ENCODE measurements at regions not wholly inside any gene's neighbourhood (a gene's known extent, or its start where the extent isn't known, plus 50 kb on each side); places are given as distances from the start of the nearest gene placed in this dataset.

DNA sequence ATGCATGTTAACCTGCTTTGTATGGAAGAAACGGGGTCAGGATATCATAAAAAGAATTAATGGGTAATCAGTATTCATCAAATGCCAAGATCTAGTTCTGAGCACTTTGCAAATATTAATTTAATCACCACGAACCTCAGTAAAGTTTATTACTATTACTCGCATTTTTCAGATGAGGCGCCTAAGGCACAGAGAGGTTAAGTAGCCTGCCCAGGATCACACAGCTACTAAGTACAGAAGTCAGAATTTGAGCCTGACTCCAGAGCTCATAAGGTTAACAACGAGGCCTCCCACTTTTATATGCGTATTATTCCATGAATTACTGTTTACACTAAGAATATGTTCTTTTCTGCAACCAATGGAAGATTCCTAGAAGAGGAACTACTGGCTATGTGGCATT is 109.6 kb upstream of the KLF13 start:
- WGBS, 2 donors (ENCODE audit: low coverage in 1 of 2): 74 to 76% methylated on average over 4 to 6 of the region's 6 CpGs
- H3K27ac ChIP-seq: peak overlapping the region; percentile 96 to 99 (median 98)
- H3K36me3 ChIP-seq: no peaks in the 10 kb centered on the region
- intact Hi-C loops (cut with DNase I; ENCODE audit: low total_unique reads): loop anchor here (5.0 kb wide), 2 partner anchors 110 to 270 kb away; partner anchors contain the start of gene KLF13
- no peaks in the 10 kb centered on the region for H3K9me3 ChIP-seq
- TF ChIP-seq POLR2AphosphoS5 (IDR thresholded peaks at IDR 0.05) (no peak), POLR2A (IDR thresholded peaks at IDR 0.05) (no peak), EP300 (IDR thresholded peaks at IDR 0.05; ENCODE audit: low read depth) (no peak)
- TF ChIP-seq, protein P1, sequence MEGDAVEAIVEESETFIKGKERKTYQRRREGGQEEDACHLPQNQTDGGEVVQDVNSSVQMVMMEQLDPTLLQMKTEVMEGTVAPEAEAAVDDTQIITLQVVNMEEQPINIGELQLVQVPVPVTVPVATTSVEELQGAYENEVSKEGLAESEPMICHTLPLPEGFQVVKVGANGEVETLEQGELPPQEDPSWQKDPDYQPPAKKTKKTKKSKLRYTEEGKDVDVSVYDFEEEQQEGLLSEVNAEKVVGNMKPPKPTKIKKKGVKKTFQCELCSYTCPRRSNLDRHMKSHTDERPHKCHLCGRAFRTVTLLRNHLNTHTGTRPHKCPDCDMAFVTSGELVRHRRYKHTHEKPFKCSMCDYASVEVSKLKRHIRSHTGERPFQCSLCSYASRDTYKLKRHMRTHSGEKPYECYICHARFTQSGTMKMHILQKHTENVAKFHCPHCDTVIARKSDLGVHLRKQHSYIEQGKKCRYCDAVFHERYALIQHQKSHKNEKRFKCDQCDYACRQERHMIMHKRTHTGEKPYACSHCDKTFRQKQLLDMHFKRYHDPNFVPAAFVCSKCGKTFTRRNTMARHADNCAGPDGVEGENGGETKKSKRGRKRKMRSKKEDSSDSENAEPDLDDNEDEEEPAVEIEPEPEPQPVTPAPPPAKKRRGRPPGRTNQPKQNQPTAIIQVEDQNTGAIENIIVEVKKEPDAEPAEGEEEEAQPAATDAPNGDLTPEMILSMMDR (IDR thresholded peaks at IDR 0.05): no peak
- DNase-seq: peak; percentile 4
- in situ Hi-C loops (cut with MboI; ENCODE audit: low pct_ligation_motif_present in 1 of 4, low pct_unique_long_range_greater_than_20kb in 1 of 4, low sequenced_read_pairs in 3 of 4): loop anchor here (10.0 to 25.0 kb wide), 4 partner anchors 95 to 220 kb away; partner anchors contain the start of gene KLF13 (in 1 of the 4)
- H3K27me3 ChIP-seq: no peaks in the 10 kb centered on the region
- H3K4me3 ChIP-seq: no peak overlapping the region
- H3K4me1 ChIP-seq: peaks cover 7 to 24% (median 19%) of the 10 kb centered on the region in 4 donors

DNA sequence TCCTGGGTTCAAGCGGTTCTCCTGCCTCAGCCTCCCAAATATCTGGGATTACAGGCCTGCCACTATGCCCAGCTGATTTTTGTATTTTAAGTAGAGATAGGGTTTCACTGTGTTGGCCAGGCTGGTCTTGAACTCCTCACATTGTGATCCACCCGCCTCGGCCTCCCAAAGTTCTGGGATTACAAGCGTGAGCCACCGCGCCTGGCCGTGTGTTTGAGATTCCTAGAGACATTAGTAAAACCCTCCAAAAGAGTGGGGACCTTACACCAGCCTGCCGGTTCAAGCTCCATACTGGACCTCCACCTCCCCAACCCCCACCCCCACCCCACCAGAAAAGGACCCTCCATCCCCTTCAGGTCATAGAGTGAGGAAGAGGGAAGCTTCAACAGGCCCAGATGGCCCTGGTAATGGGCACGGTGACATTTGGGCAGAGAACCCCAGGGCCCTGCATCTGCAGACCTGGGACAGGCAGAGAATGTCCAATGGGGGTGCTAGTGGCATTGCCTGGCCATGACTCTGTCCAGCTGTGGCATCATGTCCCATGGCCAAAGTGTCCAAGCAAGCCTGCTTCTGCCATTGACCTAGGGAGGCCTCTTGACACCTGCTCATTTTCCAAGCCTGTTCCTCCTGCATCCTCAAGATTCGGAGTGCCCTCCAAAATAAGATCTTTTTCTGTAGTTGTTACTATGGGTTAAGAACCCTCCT is 108.9 kb upstream of the KLF13 start:
- in situ Hi-C loops (cut with MboI; ENCODE audit: low pct_ligation_motif_present in 1 of 4, low pct_unique_long_range_greater_than_20kb in 1 of 4, low sequenced_read_pairs in 3 of 4) (loop anchor here (10.0 to 25.0 kb wide), 4 partner anchors 95 to 220 kb away; partner anchors contain the start of gene KLF13 (in 1 of the 4)), intact Hi-C loops (cut with DNase I; ENCODE audit: low total_unique reads) (loop anchor here (5.0 kb wide), 2 partner anchors 110 to 270 kb away; partner anchors contain the start of gene KLF13)
- Histone ChIP-seq H3K27ac (peak overlapping the region in 3 of 4 donors; percentile 96 to 99 (median 98)), H3K36me3 (no peaks in the 10 kb centered on the region), H3K9me3 (no peaks in the 10 kb centered on the region), H3K4me3 (no peak overlapping the region), H3K27me3 (no peaks in the 10 kb centered on the region), H3K4me1 (peaks cover 7 to 24% (median 19%) of the 10 kb centered on the region in 4 donors)
- peak; percentile 11 for DNase-seq
- WGBS, 2 donors (ENCODE audit: low coverage in 1 of 2): 90 to 97% methylated on average over 1 to 10 of the region's 10 CpGs
- TF ChIP-seq POLR2A (IDR thresholded peaks at IDR 0.05) (no peak), EP300 (IDR thresholded peaks at IDR 0.05; ENCODE audit: low read depth) (no peak), POLR2AphosphoS5 (IDR thresholded peaks at IDR 0.05) (no peak)
- TF ChIP-seq, protein P1 (IDR thresholded peaks at IDR 0.05): no peak

DNA sequence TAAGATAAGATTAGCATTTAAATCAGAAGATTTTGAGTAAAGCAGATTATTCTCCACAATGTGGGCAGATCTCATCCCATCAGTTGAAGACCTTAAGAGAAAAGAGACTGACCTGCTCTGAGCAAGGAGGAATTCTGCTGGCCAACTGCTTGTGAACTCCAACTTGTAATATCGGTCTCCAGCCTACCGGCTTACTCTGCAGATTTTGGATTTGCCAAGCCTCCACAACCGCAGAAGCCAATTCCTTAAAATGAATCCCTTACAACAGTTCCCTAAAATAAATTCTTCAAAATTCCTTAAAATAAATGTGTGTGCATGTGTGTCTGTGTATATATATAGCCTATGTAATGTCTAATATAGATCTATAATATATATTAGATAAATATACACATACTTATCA is 107.4 kb upstream of the KLF13 start:
- 49 to 50% methylated on average over 3 of the region's 3 CpGs for WGBS, 2 donors (ENCODE audit: low coverage in 1 of 2)
- Histone ChIP-seq H3K36me3 (no peaks in the 10 kb centered on the region), H3K9me3 (no peaks in the 10 kb centered on the region), H3K27ac (no peak overlapping the region), H3K27me3 (no peaks in the 10 kb centered on the region), H3K4me1 (peaks cover 7 to 25% (median 19%) of the 10 kb centered on the region in 4 donors), H3K4me3 (no peak overlapping the region)
- TF ChIP-seq POLR2AphosphoS5 (IDR thresholded peaks at IDR 0.05): no peak
- TF ChIP-seq, protein P1 (IDR thresholded peaks at IDR 0.05): no peak
- TF ChIP-seq POLR2A (IDR thresholded peaks at IDR 0.05): no peak
- no peak for TF ChIP-seq EP300 (IDR thresholded peaks at IDR 0.05; ENCODE audit: low read depth)
- in situ Hi-C loops (cut with MboI; ENCODE audit: low pct_ligation_motif_present in 1 of 4, low pct_unique_long_range_greater_than_20kb in 1 of 4, low sequenced_read_pairs in 3 of 4) (loop anchor here (10.0 to 25.0 kb wide), 4 partner anchors 93 to 218 kb away; partner anchors contain the start of gene KLF13 (in 1 of the 4)), intact Hi-C loops (cut with DNase I; ENCODE audit: low total_unique reads) (loop anchor here (5.0 kb wide), 2 partner anchors 108 to 268 kb away; partner anchors contain the start of gene KLF13)
- DNase-seq: peak; percentile 4

DNA sequence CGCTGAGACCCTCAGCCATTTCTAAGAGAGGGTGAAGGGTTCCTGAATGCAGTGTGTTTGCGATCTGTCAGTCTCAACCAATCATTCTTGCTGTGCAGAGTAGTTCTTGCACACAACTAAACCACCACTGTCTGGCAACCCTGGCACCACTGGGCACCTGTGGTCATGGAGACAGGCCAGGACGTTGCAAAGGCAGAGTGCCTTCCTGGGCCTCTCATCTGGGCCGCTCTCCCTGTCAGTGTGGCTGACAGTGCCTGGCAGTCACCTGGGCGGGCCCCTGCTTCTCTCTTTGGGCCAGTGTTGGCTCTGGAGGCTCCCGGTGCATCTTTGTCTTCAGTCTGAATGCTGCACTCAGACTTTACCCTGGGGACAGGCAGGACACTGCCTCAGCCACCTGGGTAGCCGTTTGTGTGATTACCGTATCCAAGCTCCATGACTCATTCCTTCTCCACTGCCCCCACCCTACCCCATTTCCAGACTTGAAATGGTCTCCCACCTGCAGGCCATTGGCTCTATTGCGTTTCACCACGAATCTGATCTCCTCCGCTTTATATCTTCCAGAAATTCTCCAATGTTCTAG is 104.6 kb upstream of the KLF13 start:
- no peak overlapping the region for H3K4me3 ChIP-seq
- in situ Hi-C loops (cut with MboI; ENCODE audit: low pct_ligation_motif_present in 1 of 4, low pct_unique_long_range_greater_than_20kb in 1 of 4, low sequenced_read_pairs in 3 of 4) (loop anchor here in 3 of 4 donors (25.0 kb wide), 2 partner anchors 90 to 215 kb away; no protein-coding TSS in a partner anchor), intact Hi-C loops (cut with DNase I; ENCODE audit: low total_unique reads) (no loop called here)
- H3K36me3 ChIP-seq: no peaks in the 10 kb centered on the region
- H3K9me3 ChIP-seq: no peaks in the 10 kb centered on the region
- H3K4me1 ChIP-seq: peaks cover 0 to 14% (median 1%) of the 10 kb centered on the region in 4 donors
- TF ChIP-seq POLR2AphosphoS5 (IDR thresholded peaks at IDR 0.05) (no peak), POLR2A (IDR thresholded peaks at IDR 0.05) (no peak), EP300 (IDR thresholded peaks at IDR 0.05; ENCODE audit: low read depth) (no peak)
- TF ChIP-seq, protein P1 (IDR thresholded peaks at IDR 0.05): no peak
- no peaks in the 10 kb centered on the region for H3K27me3 ChIP-seq
- 81 to 89% methylated on average over 6 to 11 of the region's 11 CpGs for WGBS, 2 donors (ENCODE audit: low coverage in 1 of 2)
- no peak for DNase-seq
- no peak overlapping the region for H3K27ac ChIP-seq

All from transverse colon (tissue), 4 donors.